ENCODE measurements at regions not wholly inside any gene's neighbourhood (a gene's known extent, or its start where the extent isn't known, plus 50 kb on each side); places are given as distances from the start of the nearest gene placed in this dataset.
"Not testable (repeated sequence)": the region's sequence is repeated elsewhere in the genome, so short reads cannot be mapped to it uniquely, and the experiment has no call there.

DNA sequence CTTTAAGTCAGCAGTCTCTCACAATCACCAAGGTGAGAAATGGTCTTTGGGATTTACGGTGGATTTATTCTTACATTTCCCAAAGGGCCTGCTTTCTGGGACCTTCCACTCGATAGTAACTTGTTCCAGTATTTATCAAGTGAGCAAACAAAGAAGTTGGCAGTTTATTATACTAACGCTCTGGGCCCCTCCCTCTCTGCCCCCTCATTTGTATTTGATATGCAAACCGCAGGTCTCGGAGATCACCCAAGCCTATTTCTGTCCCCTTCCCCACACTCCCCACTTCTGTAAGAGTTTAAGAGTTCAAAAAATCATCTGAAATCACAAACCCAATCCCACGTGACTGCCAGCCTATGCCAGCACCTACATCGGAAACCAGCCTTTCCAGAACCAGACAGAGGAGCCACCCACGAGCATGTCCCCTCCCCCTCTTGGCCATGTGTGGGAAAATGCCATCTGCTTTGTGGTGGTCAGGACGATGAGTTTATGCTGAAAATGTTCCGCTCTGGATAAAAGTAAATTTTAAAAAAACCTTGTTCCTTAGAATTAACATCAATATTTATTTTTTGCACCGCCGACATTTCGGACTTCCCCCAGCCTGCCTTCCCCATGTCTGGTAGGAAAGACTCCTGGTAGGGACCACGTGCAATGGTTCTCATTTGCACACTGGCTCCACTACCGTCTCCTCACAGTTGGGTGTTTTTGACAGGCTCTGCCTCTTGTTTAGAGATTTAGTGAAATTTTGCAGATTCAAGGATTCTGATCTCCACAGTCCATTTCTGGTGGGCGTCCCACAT, 281.0 kb downstream of the TFAP2C start:
- intact Hi-C loops (cut with micrococcal nuclease): loop anchor here (10.0 kb wide), 1 partner anchor 55 kb away; no protein-coding TSS in a partner anchor
- Histone ChIP-seq H3K27me3 (ENCODE audit: low read depth) (peaks cover 57% of the 10 kb centered on the region), H3K4me1 (no peaks in the 10 kb centered on the region), H3K27ac (replicated peaks) (no peak overlapping the region), H3K36me3 (no peaks in the 10 kb centered on the region), H3K9me3 (replicated peaks) (peaks cover 5% of the 10 kb centered on the region), H3K4me3 (no peak overlapping the region)
- TF ChIP-seq, protein P1, sequence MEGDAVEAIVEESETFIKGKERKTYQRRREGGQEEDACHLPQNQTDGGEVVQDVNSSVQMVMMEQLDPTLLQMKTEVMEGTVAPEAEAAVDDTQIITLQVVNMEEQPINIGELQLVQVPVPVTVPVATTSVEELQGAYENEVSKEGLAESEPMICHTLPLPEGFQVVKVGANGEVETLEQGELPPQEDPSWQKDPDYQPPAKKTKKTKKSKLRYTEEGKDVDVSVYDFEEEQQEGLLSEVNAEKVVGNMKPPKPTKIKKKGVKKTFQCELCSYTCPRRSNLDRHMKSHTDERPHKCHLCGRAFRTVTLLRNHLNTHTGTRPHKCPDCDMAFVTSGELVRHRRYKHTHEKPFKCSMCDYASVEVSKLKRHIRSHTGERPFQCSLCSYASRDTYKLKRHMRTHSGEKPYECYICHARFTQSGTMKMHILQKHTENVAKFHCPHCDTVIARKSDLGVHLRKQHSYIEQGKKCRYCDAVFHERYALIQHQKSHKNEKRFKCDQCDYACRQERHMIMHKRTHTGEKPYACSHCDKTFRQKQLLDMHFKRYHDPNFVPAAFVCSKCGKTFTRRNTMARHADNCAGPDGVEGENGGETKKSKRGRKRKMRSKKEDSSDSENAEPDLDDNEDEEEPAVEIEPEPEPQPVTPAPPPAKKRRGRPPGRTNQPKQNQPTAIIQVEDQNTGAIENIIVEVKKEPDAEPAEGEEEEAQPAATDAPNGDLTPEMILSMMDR (IDR thresholded peaks at IDR 0.05; ENCODE audit: borderline replicate concordance): no peak
- no peak for DNase-seq

DNA sequence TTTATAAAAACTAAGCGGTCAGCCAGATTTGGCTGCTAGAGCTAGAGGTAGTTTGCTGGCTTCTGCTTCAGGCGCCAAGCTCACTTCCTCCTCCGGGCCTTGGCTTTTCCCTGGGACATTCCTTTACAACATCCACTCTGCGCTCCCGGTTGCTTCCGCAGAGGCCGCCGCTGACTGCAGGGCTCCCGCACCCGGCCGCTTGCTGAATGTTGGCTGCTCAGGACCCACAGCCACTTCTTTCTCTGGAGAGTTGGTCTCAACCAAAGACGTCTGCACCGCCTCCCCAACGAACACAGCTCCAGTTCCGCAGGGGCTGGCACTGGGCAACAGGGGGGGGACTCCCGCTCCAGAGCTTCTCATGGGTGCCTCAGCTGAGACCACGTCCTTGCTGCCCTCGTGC, 282.8 kb downstream of the TFAP2C start:
- H3K4me3 ChIP-seq: no peak overlapping the region
- H3K27me3 ChIP-seq (ENCODE audit: low read depth): peaks cover 59% of the 10 kb centered on the region
- no peaks in the 10 kb centered on the region for H3K36me3 ChIP-seq
- no peaks in the 10 kb centered on the region for H3K4me1 ChIP-seq
- intact Hi-C loops (cut with micrococcal nuclease): no loop called here
- DNase-seq: no peak
- TF ChIP-seq, protein P1 (IDR thresholded peaks at IDR 0.05; ENCODE audit: borderline replicate concordance): no peak
- H3K9me3 ChIP-seq (replicated peaks): no peaks in the 10 kb centered on the region
- no peak overlapping the region for H3K27ac ChIP-seq (replicated peaks)

DNA sequence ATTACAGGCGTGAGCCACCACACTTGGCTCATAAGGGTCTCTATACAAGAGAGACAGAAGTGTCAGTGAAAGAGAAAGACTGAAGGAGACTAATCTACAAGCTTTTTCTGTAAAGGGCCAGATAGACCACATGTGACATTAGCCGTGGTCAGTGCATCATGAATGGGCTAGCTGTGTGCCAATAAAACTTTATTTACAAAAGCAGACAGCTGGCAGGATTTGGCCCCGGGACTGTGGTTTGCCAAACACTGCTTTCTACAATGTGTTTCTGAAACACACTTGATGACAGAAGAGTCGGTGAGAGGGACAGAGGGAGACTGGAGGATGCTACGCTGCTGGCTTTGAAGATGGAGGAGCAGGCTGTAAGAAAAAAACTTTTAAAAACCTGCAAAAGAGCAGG, 285.4 kb downstream of the TFAP2C start:
- H3K27ac ChIP-seq (replicated peaks): no peak overlapping the region
- H3K27me3 ChIP-seq (ENCODE audit: low read depth): peaks cover 57% of the 10 kb centered on the region
- H3K36me3 ChIP-seq: no peaks in the 10 kb centered on the region
- intact Hi-C loops (cut with micrococcal nuclease): no loop called here
- TF ChIP-seq, protein P1 (IDR thresholded peaks at IDR 0.05; ENCODE audit: borderline replicate concordance): no peak
- no peak overlapping the region for H3K4me3 ChIP-seq
- no peak for DNase-seq
- H3K9me3 ChIP-seq (replicated peaks): no peaks in the 10 kb centered on the region
- H3K4me1 ChIP-seq: no peaks in the 10 kb centered on the region

DNA sequence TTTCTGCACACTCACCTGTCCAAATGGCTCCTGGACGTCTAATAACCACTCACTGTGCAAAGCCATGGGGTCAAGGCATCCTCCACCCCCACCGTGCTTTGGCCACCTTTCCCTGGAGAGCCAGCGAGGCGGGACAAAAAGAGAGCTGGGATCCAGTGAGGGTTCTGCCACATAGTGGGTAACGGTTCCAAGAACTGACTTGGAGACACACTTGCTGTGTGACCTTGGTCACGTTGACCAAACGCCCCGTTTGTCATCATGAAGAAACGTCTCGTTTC, 287.2 kb downstream of the TFAP2C start:
- TF ChIP-seq, protein P1 (IDR thresholded peaks at IDR 0.05; ENCODE audit: borderline replicate concordance): no peak
- Histone ChIP-seq H3K27ac (replicated peaks) (no peak overlapping the region), H3K4me3 (no peak overlapping the region), H3K9me3 (replicated peaks) (no peaks in the 10 kb centered on the region), H3K36me3 (no peaks in the 10 kb centered on the region), H3K27me3 (ENCODE audit: low read depth) (peaks cover 58% of the 10 kb centered on the region), H3K4me1 (no peaks in the 10 kb centered on the region)
- intact Hi-C loops (cut with micrococcal nuclease): no loop called here
- DNase-seq: no peak

DNA sequence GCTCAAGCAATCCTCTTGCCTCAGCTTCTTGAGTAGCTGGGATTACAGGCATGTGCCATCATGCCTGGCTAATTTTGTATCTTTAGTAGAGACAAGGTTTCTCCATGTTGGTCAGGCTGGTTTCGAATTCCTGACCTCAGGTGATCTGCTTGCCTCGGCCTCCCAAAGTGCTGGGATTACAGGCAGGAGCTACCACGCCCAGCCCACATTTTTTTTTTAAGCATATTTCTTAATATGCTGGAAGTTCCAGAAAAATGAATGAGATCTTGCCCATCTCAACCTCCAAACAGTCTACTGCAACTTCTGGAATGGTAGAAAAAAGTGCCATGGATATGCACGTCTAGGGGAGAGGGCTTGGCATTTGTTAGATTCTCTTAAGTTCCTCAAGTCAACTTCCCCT, 290.9 kb downstream of the TFAP2C start:
- peaks cover 61% of the 10 kb centered on the region for H3K27me3 ChIP-seq (ENCODE audit: low read depth)
- H3K27ac ChIP-seq (replicated peaks); intact Hi-C loops (cut with micrococcal nuclease); H3K9me3 ChIP-seq (replicated peaks); H3K36me3 ChIP-seq; DNase-seq; H3K4me1 ChIP-seq; H3K4me3 ChIP-seq: not testable (repeated sequence)

DNA sequence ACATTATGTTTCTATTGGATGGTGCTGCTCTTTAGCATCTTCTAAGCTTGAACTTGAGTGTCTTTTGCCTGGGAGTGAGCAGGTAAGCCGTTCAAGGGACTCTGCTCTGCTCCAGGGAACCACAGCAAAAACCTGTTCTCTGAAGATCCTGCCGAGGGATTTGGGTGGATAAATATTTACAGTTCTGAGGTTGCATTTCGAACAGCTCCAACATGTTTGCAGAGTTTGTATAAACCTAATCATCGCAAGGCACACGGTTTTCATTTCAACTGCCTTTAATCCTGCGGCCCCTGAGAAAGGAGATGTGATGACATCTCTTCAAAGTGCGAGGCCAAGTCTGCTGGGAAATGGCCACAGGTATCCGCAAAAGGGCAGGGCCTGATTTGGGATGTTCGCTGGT, 293.4 kb downstream of the TFAP2C start:
- intact Hi-C loops (cut with micrococcal nuclease): no loop called here
- TF ChIP-seq, protein P1 (IDR thresholded peaks at IDR 0.05; ENCODE audit: borderline replicate concordance): no peak

More for the DNA sequence above, 293.4 kb downstream of the TFAP2C start:
- H3K36me3 ChIP-seq: no peaks in the 10 kb centered on the region
- H3K4me3 ChIP-seq: no peak overlapping the region
- no peak overlapping the region for H3K27ac ChIP-seq (replicated peaks)
- H3K27me3 ChIP-seq (ENCODE audit: low read depth): peaks cover 76% of the 10 kb centered on the region
- DNase-seq: no peak
- H3K9me3 ChIP-seq (replicated peaks): no peaks in the 10 kb centered on the region
- peaks cover 17% of the 10 kb centered on the region for H3K4me1 ChIP-seq
